ENCODE measurements at regions not wholly inside any gene's neighbourhood (a gene's known extent, or its start where the extent isn't known, plus 50 kb on each side); places are given as distances from the start of the nearest gene placed in this dataset.
"Not testable (repeated sequence)": the region's sequence is repeated elsewhere in the genome, so short reads cannot be mapped to it uniquely, and the experiment has no call there.

DNA sequence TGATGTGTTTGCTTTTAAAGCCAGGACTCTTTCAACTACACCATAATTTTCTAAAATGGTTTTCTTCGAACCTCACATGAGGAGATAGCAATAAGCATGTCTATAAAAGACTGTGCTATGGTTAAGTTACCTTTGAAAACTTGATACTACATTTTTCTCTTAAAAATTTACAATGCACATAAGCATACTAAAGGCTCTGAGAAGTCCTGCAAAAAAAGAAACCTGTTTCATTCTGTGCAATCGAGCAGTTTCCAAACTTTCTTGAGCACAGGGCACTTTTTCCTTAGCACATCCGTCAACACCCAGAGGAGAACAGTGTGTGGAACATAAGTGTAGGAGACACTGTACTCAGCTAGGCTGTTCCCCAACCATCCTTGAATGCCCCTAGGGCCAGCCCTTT lies 144.1 kb upstream of the ARHGAP20 start:
- no peaks in the 10 kb centered on the region for H3K4me1 ChIP-seq (ENCODE audit: control insufficient read depth, insufficient read depth, low read length)
- intact Hi-C loops (cut with DNase I) = no loop called here
- no peaks in the 10 kb centered on the region for H3K27me3 ChIP-seq (ENCODE audit: control insufficient read depth, insufficient read depth)
- ATAC-seq (no peak), DNase-seq (no peak)
- no peak overlapping the region for H3K4me3 ChIP-seq (ENCODE audit: low read length)
- H3K27ac ChIP-seq (ENCODE audit: low read length) = no peak overlapping the region
- 91% methylated on average over 3 of the region's 3 CpGs for WGBS
- no peaks in the 10 kb centered on the region for H3K9me3 ChIP-seq (ENCODE audit: control insufficient read depth, low read length)

DNA sequence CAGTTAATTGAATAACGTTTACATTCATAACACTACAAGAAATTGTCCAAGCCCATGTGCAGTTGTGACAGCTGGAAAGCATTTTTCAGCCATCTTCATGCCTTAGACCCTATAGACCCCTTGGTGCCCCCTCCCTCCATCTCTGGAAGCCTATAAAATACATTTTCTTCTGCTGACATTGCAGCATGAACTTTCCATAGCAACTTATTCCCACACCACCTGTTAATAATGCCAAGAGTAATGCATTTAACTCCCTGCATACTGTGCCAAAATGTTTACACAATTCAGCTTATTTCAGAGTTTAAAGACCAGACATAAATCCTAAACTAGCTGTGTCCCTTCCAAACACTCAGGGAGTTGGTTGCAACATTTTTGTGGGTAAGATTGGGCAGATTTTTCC lies 143.0 kb upstream of the ARHGAP20 start:
- H3K4me3 ChIP-seq (ENCODE audit: low read length) = no peak overlapping the region
- 42% methylated on average over 1 of the region's 1 CpG for WGBS
- no peak overlapping the region for H3K27ac ChIP-seq (ENCODE audit: low read length)
- H3K9me3 ChIP-seq (ENCODE audit: control insufficient read depth, low read length) = no peaks in the 10 kb centered on the region
- H3K27me3 ChIP-seq (ENCODE audit: control insufficient read depth, insufficient read depth) = no peaks in the 10 kb centered on the region
- intact Hi-C loops (cut with DNase I) = no loop called here
- no peak for DNase-seq
- H3K4me1 ChIP-seq (ENCODE audit: control insufficient read depth, insufficient read depth, low read length) = no peaks in the 10 kb centered on the region
- ATAC-seq = no peak

DNA sequence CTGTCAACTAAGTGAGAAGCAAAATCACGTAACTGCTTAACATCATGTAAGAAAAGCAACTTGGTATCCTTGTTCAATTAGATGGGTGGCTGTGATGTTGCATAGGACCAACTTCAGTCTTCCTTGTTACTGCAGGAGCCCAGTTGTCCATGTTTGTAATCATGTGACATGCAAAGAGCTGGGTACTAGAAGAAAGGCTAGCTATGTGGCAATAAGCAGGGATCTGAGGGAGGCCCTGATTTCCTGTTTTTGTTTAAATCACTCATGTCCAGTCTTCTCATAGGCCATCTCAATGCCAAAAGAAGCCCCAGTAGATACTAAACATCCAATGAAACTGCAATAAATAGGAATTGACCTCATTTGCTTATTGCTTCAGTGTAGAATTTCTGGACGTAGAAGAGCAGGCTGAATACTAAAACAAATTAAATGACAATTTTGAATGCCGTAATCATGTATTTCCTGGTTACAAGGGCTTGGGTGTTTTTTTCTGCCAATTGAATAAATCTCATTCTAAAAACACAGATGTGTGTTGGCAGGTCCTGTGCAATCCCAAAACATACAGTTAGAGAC lies 140.8 kb upstream of the ARHGAP20 start:
- no peaks in the 10 kb centered on the region for H3K9me3 ChIP-seq (ENCODE audit: control insufficient read depth, low read length)

GRCh38 chr11:110850846-110851245 lies 138.6 kb upstream of the ARHGAP20 start:
- no peak for ATAC-seq
- DNase-seq = no peak
- no peaks in the 10 kb centered on the region for H3K9me3 ChIP-seq (ENCODE audit: control insufficient read depth, low read length)
- H3K4me3 ChIP-seq (ENCODE audit: low read length) = no peak overlapping the region
- H3K27ac ChIP-seq (ENCODE audit: low read length) = no peak overlapping the region
- intact Hi-C loops (cut with DNase I) = no loop called here
- no peaks in the 10 kb centered on the region for H3K4me1 ChIP-seq (ENCODE audit: control insufficient read depth, insufficient read depth, low read length)
- WGBS = 66% methylated on average over 3 of the region's 3 CpGs
- no peaks in the 10 kb centered on the region for H3K27me3 ChIP-seq (ENCODE audit: control insufficient read depth, insufficient read depth)

More for the DNA sequence above, 140.8 kb upstream of the ARHGAP20 start:
- WGBS = 81% methylated on average over 3 of the region's 3 CpGs
- H3K27ac ChIP-seq (ENCODE audit: low read length) = no peak overlapping the region
- H3K27me3 ChIP-seq (ENCODE audit: control insufficient read depth, insufficient read depth) = no peaks in the 10 kb centered on the region
- DNase-seq = no peak
- ATAC-seq = no peak
- intact Hi-C loops (cut with DNase I) = no loop called here
- no peak overlapping the region for H3K4me3 ChIP-seq (ENCODE audit: low read length)
- H3K4me1 ChIP-seq (ENCODE audit: control insufficient read depth, insufficient read depth, low read length) = no peaks in the 10 kb centered on the region

GRCh38 chr11:110843053-110843452 lies 130.8 kb upstream of the ARHGAP20 start:
- ATAC-seq; DNase-seq; H3K4me3 ChIP-seq (ENCODE audit: low read length); H3K27ac ChIP-seq (ENCODE audit: low read length); H3K27me3 ChIP-seq (ENCODE audit: control insufficient read depth, insufficient read depth); H3K4me1 ChIP-seq (ENCODE audit: control insufficient read depth, insufficient read depth, low read length); H3K9me3 ChIP-seq (ENCODE audit: control insufficient read depth, low read length); intact Hi-C loops (cut with DNase I): not testable (repeated sequence)
- 97% methylated on average over 1 of the region's 1 CpG for WGBS

DNA sequence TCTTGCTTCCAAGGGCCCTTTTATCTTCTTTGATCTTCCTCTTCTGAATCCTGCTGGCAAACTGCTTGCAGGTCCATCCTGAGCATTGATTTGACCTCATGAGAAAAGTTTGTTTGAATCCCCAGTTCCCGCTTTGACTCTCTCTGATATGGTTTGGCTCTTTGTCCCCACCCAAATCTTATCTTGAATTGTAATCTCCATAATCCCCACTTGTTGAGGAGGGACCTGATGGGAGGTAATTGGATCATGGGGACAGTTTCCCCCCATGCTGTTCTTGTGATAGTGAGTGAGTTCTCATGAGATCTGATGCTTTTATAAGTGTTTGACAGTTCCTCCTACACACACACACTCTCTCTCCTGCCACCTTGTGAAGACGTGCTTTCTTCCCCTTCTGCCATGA lies 126.6 kb upstream of the ARHGAP20 start:
- no peaks in the 10 kb centered on the region for H3K4me1 ChIP-seq (ENCODE audit: control insufficient read depth, insufficient read depth, low read length)
- intact Hi-C loops (cut with DNase I) = no loop called here
- H3K27me3 ChIP-seq (ENCODE audit: control insufficient read depth, insufficient read depth) = no peaks in the 10 kb centered on the region
- 67% methylated on average over 2 of the region's 2 CpGs for WGBS
- ATAC-seq = no peak
- H3K9me3 ChIP-seq (ENCODE audit: control insufficient read depth, low read length) = no peaks in the 10 kb centered on the region
- H3K4me3 ChIP-seq (ENCODE audit: low read length) = no peak overlapping the region
- DNase-seq = no peak
- H3K27ac ChIP-seq (ENCODE audit: low read length) = no peak overlapping the region

DNA sequence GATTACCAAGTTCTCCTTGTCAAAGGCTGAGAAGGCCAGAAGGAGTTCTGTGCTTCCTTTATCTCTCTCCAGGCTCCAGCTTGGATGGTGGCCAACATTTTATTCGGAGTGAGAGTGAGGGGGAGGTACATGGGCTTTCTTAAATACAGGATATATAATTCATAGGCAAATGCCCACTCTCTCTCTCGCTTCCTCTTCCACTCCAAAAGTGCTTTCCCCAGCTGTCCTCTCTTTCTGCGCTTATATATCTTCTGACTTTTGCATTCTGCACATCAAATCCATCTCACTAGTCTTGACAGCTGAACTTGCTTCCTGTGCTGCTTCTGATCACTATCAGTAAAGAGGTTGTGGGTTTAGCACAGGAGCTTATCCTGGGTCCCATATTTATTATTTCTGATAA lies 125.4 kb upstream of the ARHGAP20 start:
- H3K4me1 ChIP-seq (ENCODE audit: control insufficient read depth, insufficient read depth, low read length) = no peaks in the 10 kb centered on the region
- no peak for DNase-seq
- WGBS = 51% methylated on average over 3 of the region's 3 CpGs
- no peak overlapping the region for H3K4me3 ChIP-seq (ENCODE audit: low read length)
- intact Hi-C loops (cut with DNase I) = no loop called here
- no peak for ATAC-seq
- H3K27ac ChIP-seq (ENCODE audit: low read length) = no peak overlapping the region
- no peaks in the 10 kb centered on the region for H3K27me3 ChIP-seq (ENCODE audit: control insufficient read depth, insufficient read depth)
- no peaks in the 10 kb centered on the region for H3K9me3 ChIP-seq (ENCODE audit: control insufficient read depth, low read length)

- Histone ChIP-seq H3K27me3 (ENCODE audit: control insufficient read depth, insufficient read depth) (no peaks in the 10 kb centered on the region), H3K4me3 (ENCODE audit: low read length) (no peak overlapping the region), H3K9me3 (ENCODE audit: control insufficient read depth, low read length) (no peaks in the 10 kb centered on the region), H3K27ac (ENCODE audit: low read length) (no peak overlapping the region), H3K4me1 (ENCODE audit: control insufficient read depth, insufficient read depth, low read length) (no peaks in the 10 kb centered on the region)
- ATAC-seq = no peak
- intact Hi-C loops (cut with DNase I) = no loop called here
- WGBS = 74% methylated on average over 8 of the region's 8 CpGs
- DNase-seq = no peak
Measured at GRCh38 chr11:110835106-110835505, 122.9 kb upstream of the ARHGAP20 start.

DNA sequence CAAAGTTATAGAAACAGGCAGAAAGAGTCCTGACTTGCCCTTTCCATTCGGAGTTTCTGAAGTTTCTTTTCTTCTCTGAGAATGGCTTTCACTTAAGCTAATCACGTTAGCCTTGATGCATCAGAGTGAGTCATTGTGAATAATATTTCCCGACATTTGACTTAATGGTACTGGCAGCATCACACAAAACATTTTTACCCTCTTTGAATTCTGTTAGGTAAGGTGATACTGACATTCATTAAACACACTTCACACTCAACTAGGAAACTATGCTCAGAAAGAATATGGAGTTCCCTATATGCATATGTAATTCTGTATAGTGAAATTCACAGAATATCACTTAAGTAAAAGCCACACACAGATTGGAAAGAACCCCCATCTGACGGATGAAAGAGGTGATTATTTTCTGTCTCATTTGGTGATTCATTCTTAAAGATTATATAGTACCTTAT lies 120.8 kb upstream of the ARHGAP20 start:
- no peak overlapping the region for H3K4me3 ChIP-seq (ENCODE audit: low read length)
- ATAC-seq (no peak), DNase-seq (no peak)
- no peaks in the 10 kb centered on the region for H3K27me3 ChIP-seq (ENCODE audit: control insufficient read depth, insufficient read depth)
- H3K9me3 ChIP-seq (ENCODE audit: control insufficient read depth, low read length) = no peaks in the 10 kb centered on the region
- H3K4me1 ChIP-seq (ENCODE audit: control insufficient read depth, insufficient read depth, low read length) = no peaks in the 10 kb centered on the region
- H3K27ac ChIP-seq (ENCODE audit: low read length) = no peak overlapping the region
- intact Hi-C loops (cut with DNase I) = no loop called here
- 83% methylated on average over 4 of the region's 4 CpGs for WGBS

DNA sequence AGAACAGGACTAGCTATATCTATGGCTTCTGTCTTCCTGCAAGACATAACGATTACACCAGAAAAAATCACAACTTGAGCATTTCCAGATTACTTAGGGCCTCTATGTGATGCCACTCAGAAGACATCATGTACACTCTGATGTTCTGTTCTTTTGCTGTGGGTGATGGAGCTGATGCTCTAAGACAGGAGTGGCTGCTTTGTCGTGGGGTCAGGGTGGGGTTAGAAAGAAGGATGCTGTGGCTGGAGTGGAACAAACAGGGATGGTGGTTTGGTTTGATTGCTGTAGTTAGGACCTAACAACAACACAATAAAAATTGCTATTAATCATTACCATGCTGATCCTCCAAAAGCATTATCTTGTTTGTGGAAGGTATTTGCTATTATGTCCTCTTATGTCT lies 120.3 kb upstream of the ARHGAP20 start:
- intact Hi-C loops (cut with DNase I) = no loop called here
- H3K27me3 ChIP-seq (ENCODE audit: control insufficient read depth, insufficient read depth) = no peaks in the 10 kb centered on the region
- no peaks in the 10 kb centered on the region for H3K9me3 ChIP-seq (ENCODE audit: control insufficient read depth, low read length)
- WGBS = 77% methylated on average over 2 of the region's 2 CpGs
- DNase-seq = no peak
- no peak overlapping the region for H3K27ac ChIP-seq (ENCODE audit: low read length)
- H3K4me1 ChIP-seq (ENCODE audit: control insufficient read depth, insufficient read depth, low read length) = no peaks in the 10 kb centered on the region
- no peak for ATAC-seq
- H3K4me3 ChIP-seq (ENCODE audit: low read length) = no peak overlapping the region

GRCh38 chr11:110832080-110832479 lies 119.8 kb upstream of the ARHGAP20 start:
- Histone ChIP-seq H3K4me3 (ENCODE audit: low read length) (no peak overlapping the region), H3K27me3 (ENCODE audit: control insufficient read depth, insufficient read depth) (no peaks in the 10 kb centered on the region), H3K9me3 (ENCODE audit: control insufficient read depth, low read length) (no peaks in the 10 kb centered on the region), H3K27ac (ENCODE audit: low read length) (no peak overlapping the region), H3K4me1 (ENCODE audit: control insufficient read depth, insufficient read depth, low read length) (no peaks in the 10 kb centered on the region)
- DNase-seq (no peak), ATAC-seq (no peak)
- intact Hi-C loops (cut with DNase I) = no loop called here
- 87% methylated on average over 2 of the region's 2 CpGs for WGBS

- DNase-seq (no peak), ATAC-seq (no peak)
- Histone ChIP-seq H3K4me3 (ENCODE audit: low read length) (no peak overlapping the region), H3K27ac (ENCODE audit: low read length) (no peak overlapping the region), H3K27me3 (ENCODE audit: control insufficient read depth, insufficient read depth) (no peaks in the 10 kb centered on the region), H3K4me1 (ENCODE audit: control insufficient read depth, insufficient read depth, low read length) (no peaks in the 10 kb centered on the region), H3K9me3 (ENCODE audit: control insufficient read depth, low read length) (no peaks in the 10 kb centered on the region)
- 87% methylated on average over 5 of the region's 5 CpGs for WGBS
- intact Hi-C loops (cut with DNase I) = no loop called here
Measured at GRCh38 chr11:110830747-110831146, 118.5 kb upstream of the ARHGAP20 start.

All from right cardiac atrium (tissue), 5 donors.